Body of pancreas (tissue), 4 donors: ENCODE measurements at regions not wholly inside any gene's neighbourhood (a gene's known extent, or its start where the extent isn't known, plus 50 kb on each side); places are given as distances from the start of the nearest gene placed in this dataset.

Experiments used
- POLR2A ChIP-seq, 3 donors: fragments of 450-650 bp; IDR thresholded peaks; one replicate each; pipeline ENCODE4 v1.6.1; 2016; ENCODE audit warnings: antibody characterized with exemption in 3 of 3, mild to moderate bottlenecking in 2 of 3
- TF ChIP-seq, protein P1 (sequence below), 7 experiments: fragments of 450-650 bp in 4 of 7; fragments of 200-600 bp in 3 of 7; sonication (generic) in 3 of 7; IDR thresholded peaks; one replicate each; pipeline ENCODE4 v1.5.1; 2016 to 2019; ENCODE audit warnings: antibody characterized with exemption in 7 of 7

DNA sequence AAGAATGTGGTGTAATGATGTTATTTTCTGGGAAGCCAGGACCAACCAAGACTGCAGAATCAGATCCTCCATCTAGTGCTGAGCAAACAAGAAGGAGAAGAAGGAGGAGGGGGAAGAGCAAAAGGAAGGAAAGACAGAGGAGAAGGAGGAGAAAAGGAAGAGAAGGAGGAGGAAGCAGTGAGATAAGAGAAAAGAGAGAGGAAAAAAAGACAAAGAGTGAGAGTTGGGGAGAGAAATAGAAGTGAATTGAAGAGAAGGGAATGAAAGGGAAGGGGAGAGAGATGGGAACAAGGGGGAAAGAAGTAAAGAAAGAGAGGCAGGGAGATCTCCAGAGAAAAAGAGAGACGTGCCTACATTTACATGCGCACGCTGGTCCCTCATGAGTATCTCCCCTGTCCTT is 153.5 kb downstream of the MN1 start:
- no peak for TF ChIP-seq POLR2A (IDR thresholded peaks at IDR 0.05)
- TF ChIP-seq, protein P1, sequence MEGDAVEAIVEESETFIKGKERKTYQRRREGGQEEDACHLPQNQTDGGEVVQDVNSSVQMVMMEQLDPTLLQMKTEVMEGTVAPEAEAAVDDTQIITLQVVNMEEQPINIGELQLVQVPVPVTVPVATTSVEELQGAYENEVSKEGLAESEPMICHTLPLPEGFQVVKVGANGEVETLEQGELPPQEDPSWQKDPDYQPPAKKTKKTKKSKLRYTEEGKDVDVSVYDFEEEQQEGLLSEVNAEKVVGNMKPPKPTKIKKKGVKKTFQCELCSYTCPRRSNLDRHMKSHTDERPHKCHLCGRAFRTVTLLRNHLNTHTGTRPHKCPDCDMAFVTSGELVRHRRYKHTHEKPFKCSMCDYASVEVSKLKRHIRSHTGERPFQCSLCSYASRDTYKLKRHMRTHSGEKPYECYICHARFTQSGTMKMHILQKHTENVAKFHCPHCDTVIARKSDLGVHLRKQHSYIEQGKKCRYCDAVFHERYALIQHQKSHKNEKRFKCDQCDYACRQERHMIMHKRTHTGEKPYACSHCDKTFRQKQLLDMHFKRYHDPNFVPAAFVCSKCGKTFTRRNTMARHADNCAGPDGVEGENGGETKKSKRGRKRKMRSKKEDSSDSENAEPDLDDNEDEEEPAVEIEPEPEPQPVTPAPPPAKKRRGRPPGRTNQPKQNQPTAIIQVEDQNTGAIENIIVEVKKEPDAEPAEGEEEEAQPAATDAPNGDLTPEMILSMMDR (IDR thresholded peaks at IDR 0.05), result no peak
